GM21825 (cell line): ENCODE measurements at regions not wholly inside any gene's neighbourhood (a gene's known extent, or its start where the extent isn't known, plus 50 kb on each side); places are given as distances from the start of the nearest gene placed in this dataset.

Source experiments
- ATAC-seq: cut with Tn5 transposase; IDR thresholded peaks from one replicate; pipeline ENCODE4 v1.9.1; 2021; ENCODE audit warnings: mild to moderate bottlenecking, moderate library complexity; ENCODE audit not compliant: unreplicated experiment

GRCh38 chr6:4620284-4621151 lies 155.7 kb upstream of the CDYL start:
- no peak for ATAC-seq

GRCh38 chr6:4616311-4616710 lies 159.9 kb upstream of the CDYL start:
- ATAC-seq: no peak

- ATAC-seq: no peak
These were observed 160.3 kb upstream of the CDYL start for GRCh38 chr6:4615891-4616290.

GRCh38 chr6:4615231-4615630 lies 161.0 kb upstream of the CDYL start:
- no peak for ATAC-seq

GRCh38 chr6:4614637-4615036 lies 161.6 kb upstream of the CDYL start:
- ATAC-seq: no peak

- ATAC-seq: no peak
These were observed 162.4 kb upstream of the CDYL start for GRCh38 chr6:4613795-4614194.

- no peak for ATAC-seq
These were observed 162.8 kb upstream of the CDYL start for GRCh38 chr6:4613381-4613780.

- ATAC-seq: no peak
These were observed 163.5 kb upstream of the CDYL start for GRCh38 chr6:4612636-4613171.

- no peak for ATAC-seq
These were observed 164.6 kb upstream of the CDYL start for GRCh38 chr6:4611429-4612129.

- ATAC-seq: no peak
These were observed 165.9 kb upstream of the CDYL start for GRCh38 chr6:4610256-4610655.

GRCh38 chr6:4608361-4609115 lies 167.7 kb upstream of the CDYL start:
- no peak for ATAC-seq

GRCh38 chr6:4607793-4608192 lies 168.4 kb upstream of the CDYL start:
- no peak for ATAC-seq

GRCh38 chr6:4606821-4607704 lies 169.1 kb upstream of the CDYL start:
- no peak for ATAC-seq

GRCh38 chr6:4606016-4606415 lies 170.2 kb upstream of the CDYL start:
- ATAC-seq: no peak

GRCh38 chr6:4603856-4604369 lies 172.3 kb upstream of the CDYL start:
- no peak for ATAC-seq

- ATAC-seq: no peak
These were observed 172.9 kb upstream of the CDYL start for GRCh38 chr6:4603291-4603690.

GRCh38 chr6:4599924-4600323 lies 176.3 kb upstream of the CDYL start:
- no peak for ATAC-seq

- ATAC-seq: no peak
These were observed 177.7 kb upstream of the CDYL start for GRCh38 chr6:4598384-4598995.

GRCh38 chr6:4593951-4594350 lies 182.3 kb upstream of the CDYL start:
- ATAC-seq: no peak

- no peak for ATAC-seq
These were observed 184.2 kb upstream of the CDYL start for GRCh38 chr6:4592026-4592425.
